ENCODE measurements at regions not wholly inside any gene's neighbourhood (a gene's known extent, or its start where the extent isn't known, plus 50 kb on each side); places are given as distances from the start of the nearest gene placed in this dataset.

GRCh38 chr3:72519946-72520604, 328.2 kb downstream of the SHQ1 start:
- intact Hi-C loops (cut with micrococcal nuclease; ENCODE audit: unreplicated experiment), result no loop called here
- Histone ChIP-seq H3K4me2 (peak overlapping the region; percentile 59; the same call in 1 of the 2 replicates), H3F3A (ENCODE audit: insufficient read depth, low read depth) (no peaks in the 10 kb centered on the region), H3K79me2 (ENCODE audit: low read depth) (no peaks in the 10 kb centered on the region), H2AFZ (no peak overlapping the region), H3K36me3 (ENCODE audit: low read depth) (no peaks in the 10 kb centered on the region), H3K4me1 (replicated peaks; ENCODE audit: insufficient read depth) (peaks cover 16% of the 10 kb centered on the region), H3K9me3 (ENCODE audit: insufficient read depth, low read depth) (no peaks in the 10 kb centered on the region), H3K27me3 (ENCODE audit: insufficient read depth, low read depth) (no peaks in the 10 kb centered on the region), H3K4me3 (no peak overlapping the region), H4K20me1 (ENCODE audit: insufficient read depth) (no peaks in the 10 kb centered on the region), H3K27ac (no peak overlapping the region), H3K9me2 (ENCODE audit: insufficient read depth) (no peaks in the 10 kb centered on the region)
- TF ChIP-seq CTCF (conservative IDR thresholded peaks at IDR 0.05) (no peak), EZH2 (IDR thresholded peaks at IDR 0.05; ENCODE audit: low read depth) (no peak)
- POLR2A ChIA-PET (ENCODE audit: unreplicated experiment), result no interaction called here
- BruUV-seq (replicated peaks), result no TSS peak
- DNase-seq, result no peak
- CTCF ChIA-PET, result interaction anchor here (0.6 kb wide), 1 partner anchor 26 kb away, joined by 13 read pairs; no protein-coding TSS in a partner anchor

DNA sequence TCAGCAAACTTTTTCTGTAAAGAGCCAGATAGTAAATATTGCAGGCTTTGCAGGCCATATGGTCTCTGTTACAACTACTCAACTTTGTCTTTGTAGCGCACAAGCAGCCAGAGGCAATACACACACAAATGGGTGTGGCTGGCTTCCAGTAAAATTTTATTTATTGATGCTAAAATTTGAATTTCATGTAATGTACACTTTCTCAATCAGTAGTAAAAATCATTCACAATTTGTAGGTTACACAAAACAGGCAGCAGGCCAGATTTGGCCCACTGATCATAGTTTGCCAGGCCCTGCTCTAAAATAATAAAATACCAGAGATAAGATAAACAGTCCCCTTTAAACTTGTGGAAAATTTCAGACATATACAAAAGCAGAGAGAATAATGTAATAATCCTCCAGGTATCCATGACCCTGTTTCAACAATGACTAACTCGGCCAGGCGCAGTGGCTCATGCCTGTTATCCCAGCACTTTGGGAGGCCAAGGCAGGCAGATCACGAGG, 330.3 kb downstream of the SHQ1 start:
- no peak overlapping the region for H3K27ac ChIP-seq
- TF ChIP-seq CTCF (conservative IDR thresholded peaks at IDR 0.05) (no peak), EZH2 (IDR thresholded peaks at IDR 0.05; ENCODE audit: low read depth) (no peak)
- no peaks in the 10 kb centered on the region for H3K36me3 ChIP-seq (ENCODE audit: low read depth)
- no peak overlapping the region for H2AFZ ChIP-seq
- no peaks in the 10 kb centered on the region for H3F3A ChIP-seq (ENCODE audit: insufficient read depth, low read depth)
- CTCF ChIA-PET, result no interaction called here
- H3K27me3 ChIP-seq (ENCODE audit: insufficient read depth, low read depth), result no peaks in the 10 kb centered on the region
- H3K4me2 ChIP-seq, result no peak overlapping the region
- POLR2A ChIA-PET (ENCODE audit: unreplicated experiment), result no interaction called here
- no peaks in the 10 kb centered on the region for H3K79me2 ChIP-seq (ENCODE audit: low read depth)
- peaks cover 16% of the 10 kb centered on the region for H3K4me1 ChIP-seq (replicated peaks; ENCODE audit: insufficient read depth)
- no peaks in the 10 kb centered on the region for H4K20me1 ChIP-seq (ENCODE audit: insufficient read depth)
- intact Hi-C loops (cut with micrococcal nuclease; ENCODE audit: unreplicated experiment), result no loop called here
- no peak for DNase-seq
- H3K9me2 ChIP-seq (ENCODE audit: insufficient read depth), result no peaks in the 10 kb centered on the region
- H3K4me3 ChIP-seq, result no peak overlapping the region
- H3K9me3 ChIP-seq (ENCODE audit: insufficient read depth, low read depth), result no peaks in the 10 kb centered on the region
- BruUV-seq (replicated peaks), result no TSS peak

DNA sequence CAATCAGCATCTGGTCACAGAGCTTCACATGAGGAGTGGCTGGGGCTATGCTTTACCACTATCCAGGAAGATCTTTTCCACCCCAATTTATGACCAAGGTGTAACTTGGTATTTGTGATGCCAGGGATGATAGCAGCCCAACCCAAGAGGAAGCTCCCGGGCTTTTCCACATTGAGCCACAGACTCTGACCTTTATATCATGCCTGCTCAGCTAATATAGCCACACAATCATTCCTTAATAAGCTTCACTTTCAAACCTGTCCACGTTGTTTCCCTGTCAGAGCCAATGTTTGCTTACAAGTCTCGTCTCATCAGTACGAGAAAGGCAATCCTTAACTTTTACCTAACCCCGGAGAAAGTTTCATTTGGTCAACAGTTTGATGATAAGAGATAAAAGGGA, 330.9 kb downstream of the SHQ1 start:
- TF ChIP-seq CTCF (conservative IDR thresholded peaks at IDR 0.05) (no peak), EZH2 (IDR thresholded peaks at IDR 0.05; ENCODE audit: low read depth) (no peak)

More for the DNA sequence above, 330.9 kb downstream of the SHQ1 start:
- H3K27ac ChIP-seq, result no peak overlapping the region
- POLR2A ChIA-PET (ENCODE audit: unreplicated experiment), result no interaction called here
- BruUV-seq (replicated peaks), result no TSS peak
- no peaks in the 10 kb centered on the region for H3K9me3 ChIP-seq (ENCODE audit: insufficient read depth, low read depth)
- intact Hi-C loops (cut with micrococcal nuclease; ENCODE audit: unreplicated experiment), result no loop called here
- no peak for DNase-seq
- H4K20me1 ChIP-seq (ENCODE audit: insufficient read depth), result no peaks in the 10 kb centered on the region
- no peaks in the 10 kb centered on the region for H3F3A ChIP-seq (ENCODE audit: insufficient read depth, low read depth)
- H3K4me2 ChIP-seq, result no peak overlapping the region
- H3K36me3 ChIP-seq (ENCODE audit: low read depth), result no peaks in the 10 kb centered on the region
- peaks cover 16% of the 10 kb centered on the region for H3K4me1 ChIP-seq (replicated peaks; ENCODE audit: insufficient read depth)
- H2AFZ ChIP-seq, result no peak overlapping the region
- CTCF ChIA-PET, result no interaction called here
- no peak overlapping the region for H3K4me3 ChIP-seq
- no peaks in the 10 kb centered on the region for H3K79me2 ChIP-seq (ENCODE audit: low read depth)
- H3K27me3 ChIP-seq (ENCODE audit: insufficient read depth, low read depth), result no peaks in the 10 kb centered on the region
- no peaks in the 10 kb centered on the region for H3K9me2 ChIP-seq (ENCODE audit: insufficient read depth)
